Thyroid gland (tissue), 4 donors: ENCODE measurements at regions not wholly inside any gene's neighbourhood (a gene's known extent, or its start where the extent isn't known, plus 50 kb on each side); places are given as distances from the start of the nearest gene placed in this dataset.

Source experiments
- CTCF ChIP-seq, 6 experiments: fragments of 200-600 bp in 3 of 6; fragments of 450-650 bp in 3 of 6; sonication (generic) in 3 of 6; IDR thresholded peaks; one replicate each; pipeline ENCODE4 v1.5.1; 2016 to 2019; ENCODE audit warnings: antibody characterized with exemption in 6 of 6, mild to moderate bottlenecking in 2 of 6, inconsistent platforms in 1 of 6, moderate library complexity in 1 of 6
- POLR2A ChIP-seq, 2 donors: fragments of 450-650 bp; IDR thresholded peaks; one replicate each; pipeline ENCODE4 v1.6.1; 2017; ENCODE audit warnings: antibody characterized with exemption in 2 of 2, mild to moderate bottlenecking in 2 of 2, moderate library complexity in 1 of 2

- TF ChIP-seq CTCF (IDR thresholded peaks at IDR 0.05) (no peak), POLR2A (IDR thresholded peaks at IDR 0.05) (no peak)
Observed at GRCh38 chr4:126058596-126058995, 743.8 kb downstream of the FAT4 start.
